GM12878 (cell line): ENCODE measurements at regions not wholly inside any gene's neighbourhood (a gene's known extent, or its start where the extent isn't known, plus 50 kb on each side); places are given as distances from the start of the nearest gene placed in this dataset.

Source experiments
- ATAC-seq: fragments of 200-7000 bp; cut with Tn5 transposase; 3 replicates; pipeline ENCODE4 v1.9.1; 2020; ENCODE audit warnings: mild to moderate bottlenecking, moderate library complexity
- BruUV-seq: library from RNA; stranded (reverse); fragments of 400-500 nt; replicated peaks from 2 replicates; lab custom pipeline; 2021; lab: Mats Ljungman, UMichigan
- CTCF ChIA-PET: fragments of 300-600 bp; sonication (Branson Sonifier 250); formaldehyde crosslinking; extraction: SDS; loops from one replicate; lab custom pipeline; 2021; ENCODE audit warnings: inconsistent platforms; lab: Yijun Ruan, JAX
- POLR2A ChIA-PET: fragments of 350-600 bp; formaldehyde crosslinking; extraction: SDS; loops from one replicate; lab custom pipeline; 2021; ENCODE audit warnings: inconsistent platforms; lab: Charles Lee
- RAD21 ChIA-PET: fragments of 300-600 bp; sonication (Branson Sonifier 250); formaldehyde crosslinking; loops from one replicate; lab custom pipeline; 2023; ENCODE audit warnings: antibody characterized with exemption; ENCODE audit not compliant: unreplicated experiment; lab: Charles Lee
- SMC1A ChIA-PET: fragments of 300-600 bp; sonication (Branson Sonifier 250); formaldehyde crosslinking; loops from one replicate; lab custom pipeline; 2023; ENCODE audit not compliant: unreplicated experiment, uncharacterized antibody; lab: Charles Lee
- DNase-seq: peaks from one replicate; pipeline ENCODE4 v3.0.0-alpha.2; 2011; ENCODE audit warnings: low read depth, low spot score
- FAIRE-seq: peaks from 3 replicates; lab custom pipeline; 2011; peaks lifted over from hg19 to GRCh38; lab: Jason Lieb, UNC
- H2AFZ ChIP-seq: 2 replicates; pipeline ENCODE4 v1.6.0; 2011; ENCODE audit warnings: low read depth, low read length, control low read depth; ENCODE audit not compliant: control insufficient read depth
- H3K27ac ChIP-seq: 2 replicates; pipeline ENCODE4 v1.5.1; 2011; ENCODE audit warnings: control low read depth; ENCODE audit not compliant: control insufficient read depth, insufficient read depth
- H3K27me3 ChIP-seq, 2 experiments: replicated peaks in 1 of 2; 2 replicates each; pipeline versions ENCODE4 v1.6.0 to v1.6.1; 2011; ENCODE audit warnings: low read length in 1 of 2; ENCODE audit not compliant: control insufficient read depth in 2 of 2, insufficient read depth in 2 of 2
- H3K36me3 ChIP-seq, 2 experiments: 2 replicates each; pipeline ENCODE4 v1.5.1; 2011; ENCODE audit warnings: low read length in 1 of 2; ENCODE audit not compliant: control insufficient read depth in 2 of 2, insufficient read depth in 2 of 2
- H3K4me1 ChIP-seq: 2 replicates; pipeline ENCODE4 v1.6.1; 2011; ENCODE audit warnings: mild to moderate bottlenecking, low read length, moderate library complexity, mixed read lengths; ENCODE audit not compliant: control insufficient read depth, insufficient read depth
- H3K4me2 ChIP-seq: 2 replicates; pipeline ENCODE4 v1.6.0; 2011; ENCODE audit warnings: control low read depth; ENCODE audit not compliant: control insufficient read depth, insufficient read depth
- H3K4me3 ChIP-seq: fragments of 200-600 bp; sonication (generic); 2 replicates; pipeline ENCODE4 v1.5.1; 2016
- H3K79me2 ChIP-seq: 2 replicates; pipeline ENCODE4 v1.6.0; 2011; ENCODE audit warnings: low read length; ENCODE audit not compliant: control insufficient read depth, insufficient read depth
- H3K9ac ChIP-seq: 2 replicates; pipeline ENCODE4 v1.8.0; 2011; ENCODE audit warnings: low read length, control low read depth, mixed read lengths; ENCODE audit not compliant: control insufficient read depth, insufficient read depth
- H3K9me3 ChIP-seq: replicated peaks from 3 replicates; pipeline ENCODE4 v1.5.1; 2011; ENCODE audit warnings: mild to moderate bottlenecking, low read length; ENCODE audit not compliant: control insufficient read depth, insufficient read depth
- H4K20me1 ChIP-seq: 2 replicates; pipeline ENCODE4 v1.6.0; 2011; ENCODE audit not compliant: control insufficient read depth, insufficient read depth
- CHD2 ChIP-seq: IDR thresholded peaks from 2 replicates; pipeline ENCODE4 v1.6.1; 2011; ENCODE audit warnings: low read depth, low read length, improper control_type of control experiment, borderline replicate concordance
- CREM ChIP-seq: IDR thresholded peaks from 2 replicates; pipeline ENCODE4 v1.6.1; 2014; ENCODE audit warnings: antibody characterized with exemption, low read depth
- CTCF ChIP-seq, 3 experiments: IDR thresholded peaks in 2 of 3; conservative IDR thresholded peaks in 1 of 3; 2 replicates each; pipeline ENCODE4 v1.5.1; 2011; ENCODE audit warnings: low read depth in 3 of 3, low read length in 3 of 3, mild to moderate bottlenecking in 3 of 3, control low read depth in 2 of 3, moderate library complexity in 2 of 3, inconsistent platforms in 1 of 3, mixed read lengths in 1 of 3; ENCODE audit not compliant: control insufficient read depth in 2 of 3, insufficient read depth in 1 of 3; ENCODE audit errors: extremely low read depth in 1 of 3
- E2F4 ChIP-seq: IDR thresholded peaks from 2 replicates; pipeline ENCODE4 v1.6.1; 2012; ENCODE audit warnings: low read depth, low read length, improper control_type of control experiment
- FOS ChIP-seq: IDR thresholded peaks from 3 replicates; pipeline ENCODE4 v1.6.1; 2011; ENCODE audit warnings: borderline replicate concordance; ENCODE audit not compliant: insufficient read length; ENCODE audit errors: extremely low read depth
- FOXK2 ChIP-seq: fragments of 450-650 bp; IDR thresholded peaks from 2 replicates; pipeline ENCODE4 v1.6.1; 2017; ENCODE audit warnings: mild to moderate bottlenecking, moderate library complexity
- PAX5 ChIP-seq: IDR thresholded peaks from 2 replicates; pipeline ENCODE4 v1.6.1; 2011; ENCODE audit warnings: low read depth, low read length, borderline replicate concordance
- RAD21 ChIP-seq: IDR thresholded peaks from 2 replicates; pipeline ENCODE4 v1.6.1; 2011; ENCODE audit warnings: mild to moderate bottlenecking, low read depth, low read length, moderate library complexity; ENCODE audit not compliant: insufficient read depth
- STAT3 ChIP-seq: IDR thresholded peaks from 2 replicates; pipeline ENCODE4 v1.6.1; 2011; ENCODE audit warnings: low read depth, low read length, improper control_type of control experiment
- TBL1XR1 ChIP-seq: IDR thresholded peaks from 2 replicates; pipeline ENCODE4 v1.6.1; 2012; ENCODE audit warnings: low read depth, low read length, improper control_type of control experiment
- ZZZ3 ChIP-seq: IDR thresholded peaks from 2 replicates; pipeline ENCODE4 v1.6.1; 2011; ENCODE audit warnings: low read depth; ENCODE audit not compliant: control insufficient read depth, insufficient read length
- WGBS: methylation state at CpG from one replicate; pipeline ENCODE4 v1.1.6; 2016; ENCODE audit warnings: low lambda C conversion rate; ENCODE audit not compliant: insufficient replicate concordance, insufficient coverage; ENCODE audit errors: missing lambda C conversion rate; 5-methylcytosine and 5-hydroxymethylcytosine counted together
- in situ Hi-C: fragments of 300-500 bp; cut with MboI; formaldehyde crosslinking; loops from 9 replicates; pipeline ENCODE4 v1.14.3; 2018; ENCODE audit warnings: mixed read lengths
- intact Hi-C: fragments of 100-400 bp; cut with micrococcal nuclease; formaldehyde crosslinking; loops from one replicate; pipeline ENCODE4 v1.14.2; 2022; ENCODE audit not compliant: unreplicated experiment

DNA sequence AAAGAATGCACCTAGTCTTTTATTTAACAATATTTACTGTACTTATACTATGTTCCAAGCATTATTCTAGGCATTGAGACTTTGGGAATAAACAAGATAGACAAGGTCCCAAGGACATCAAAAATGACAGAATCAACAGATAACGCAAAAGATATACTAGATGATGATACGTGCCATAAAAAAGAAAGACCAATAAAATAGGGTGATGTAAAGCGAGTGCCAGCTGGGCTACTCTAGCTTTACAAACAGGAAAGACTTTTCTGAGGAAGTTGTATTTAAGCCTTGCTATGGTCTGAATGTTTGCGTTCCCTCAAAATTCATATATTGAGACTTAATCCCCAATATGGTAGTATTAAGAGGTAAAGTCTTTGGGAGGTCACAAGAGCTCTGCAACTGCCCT, 310.2 kb upstream of the RGMB start:
- no peak overlapping the region for H3K9ac ChIP-seq
- 63% methylated on average over 4 of the region's 4 CpGs for WGBS
- ChIA-PET RAD21 (no interaction called here), POLR2A (no interaction called here), SMC1A (no interaction called here), CTCF (no interaction called here)
- H3K79me2 ChIP-seq: no peaks in the 10 kb centered on the region
- BruUV-seq: no TSS peak
- no peak for FAIRE-seq
- TF ChIP-seq FOS (no peak), E2F4 (no peak), RAD21 (no peak), TBL1XR1 (no peak), CTCF (IDR thresholded peaks at IDR 0.05 in 2 of 3, conservative IDR thresholded peaks at IDR 0.05 in 1 of 3; ENCODE audit: control insufficient read depth in 2 of 3, extremely low read depth in 1 of 3, insufficient read depth in 1 of 3, low read depth in 3 of 3, low read length in 3 of 3) (no peak), CHD2 (no peak), FOXK2 (no peak), PAX5 (no peak), STAT3 (no peak), CREM (no peak), ZZZ3 (no peak)
- H4K20me1 ChIP-seq: no peaks in the 10 kb centered on the region
- no peaks in the 10 kb centered on the region for H3K36me3 ChIP-seq
- H3K27me3 ChIP-seq: no peaks in the 10 kb centered on the region
- no peak for DNase-seq
- no peaks in the 10 kb centered on the region for H3K4me1 ChIP-seq
- no peak overlapping the region for H3K4me3 ChIP-seq
- in situ Hi-C loops: no loop called here
- no peak for ATAC-seq
- no peak overlapping the region for H2AFZ ChIP-seq
- H3K4me2 ChIP-seq: no peak overlapping the region
- intact Hi-C loops: no loop called here
- no peak overlapping the region for H3K27ac ChIP-seq
- no peaks in the 10 kb centered on the region for H3K9me3 ChIP-seq
